HepG2 (cell line): ENCODE measurements at regions not wholly inside any gene's neighbourhood (a gene's known extent, or its start where the extent isn't known, plus 50 kb on each side); places are given as distances from the start of the nearest gene placed in this dataset.
A peak's percentile ranks its signal among the peaks of the same experiment; 100 is the strongest.

Source experiments
- ELF1 ChIP-seq: sonication (generic); formaldehyde crosslinking; IDR thresholded peaks from 2 replicates; pipeline ENCODE4 v1.4.0; 2020; ENCODE audit warnings: missing genetic modification reagents
- HHEX ChIP-seq: IDR thresholded peaks from 2 replicates; pipeline ENCODE4 v1.6.1; 2016; ENCODE audit warnings: control low read depth
- IKZF4 ChIP-seq: sonication (generic); formaldehyde crosslinking; IDR thresholded peaks from 2 replicates; pipeline ENCODE4 v1.5.1; 2020; ENCODE audit warnings: borderline replicate concordance, mild to moderate bottlenecking, low read depth, missing genetic modification reagents; ENCODE audit errors: not compliant biosample characterization
- KDM5B ChIP-seq: sonication (generic); formaldehyde crosslinking; IDR thresholded peaks from 2 replicates; pipeline ENCODE4 v1.4.0; 2020; ENCODE audit warnings: missing genetic modification reagents, mild to moderate bottlenecking, borderline replicate concordance
- NR2F6 ChIP-seq, 2 experiments: IDR thresholded peaks; 2 replicates each; pipeline ENCODE4 v1.6.1; 2016; ENCODE audit warnings: antibody characterized with exemption in 1 of 2, mild to moderate bottlenecking in 1 of 2
- RBAK ChIP-seq: sonication (generic); formaldehyde crosslinking; IDR thresholded peaks from 2 replicates; pipeline ENCODE4 v1.5.1; 2020; ENCODE audit warnings: mild to moderate bottlenecking, missing genetic modification reagents
- ZBTB38 ChIP-seq: sonication (generic); formaldehyde crosslinking; IDR thresholded peaks from 2 replicates; pipeline ENCODE4 v1.5.1; 2020; ENCODE audit warnings: mild to moderate bottlenecking, missing genetic modification reagents
- ZNF563 ChIP-seq: sonication (generic); formaldehyde crosslinking; IDR thresholded peaks from 2 replicates; pipeline ENCODE4 v1.8.0; 2022; ENCODE audit warnings: mild to moderate bottlenecking, moderate library complexity, missing genetic modification reagents
- TF ChIP-seq, protein P1 (sequence below): sonication (generic); formaldehyde crosslinking; IDR thresholded peaks from 2 replicates; pipeline ENCODE4 v1.4.0; 2020; ENCODE audit warnings: missing genetic modification reagents, borderline replicate concordance
- TF ChIP-seq, protein P2 (sequence below): sonication (generic); formaldehyde crosslinking; IDR thresholded peaks from 2 replicates; pipeline ENCODE4 v1.4.0; 2020; ENCODE audit warnings: missing genetic modification reagents, mild to moderate bottlenecking, borderline replicate concordance
- TF ChIP-seq, protein P3 (sequence below): sonication (generic); formaldehyde crosslinking; IDR thresholded peaks from 2 replicates; pipeline ENCODE4 v1.4.0; 2020; ENCODE audit warnings: missing genetic modification reagents
- TF ChIP-seq, protein P4 (sequence below): sonication (generic); formaldehyde crosslinking; IDR thresholded peaks from 2 replicates; pipeline ENCODE4 v1.5.1; 2020; ENCODE audit warnings: mild to moderate bottlenecking, missing genetic modification reagents, moderate library complexity
- TF ChIP-seq, protein P5 (sequence below): IDR thresholded peaks from 2 replicates; pipeline ENCODE4 v1.6.1; 2012; ENCODE audit warnings: inconsistent platforms

DNA sequence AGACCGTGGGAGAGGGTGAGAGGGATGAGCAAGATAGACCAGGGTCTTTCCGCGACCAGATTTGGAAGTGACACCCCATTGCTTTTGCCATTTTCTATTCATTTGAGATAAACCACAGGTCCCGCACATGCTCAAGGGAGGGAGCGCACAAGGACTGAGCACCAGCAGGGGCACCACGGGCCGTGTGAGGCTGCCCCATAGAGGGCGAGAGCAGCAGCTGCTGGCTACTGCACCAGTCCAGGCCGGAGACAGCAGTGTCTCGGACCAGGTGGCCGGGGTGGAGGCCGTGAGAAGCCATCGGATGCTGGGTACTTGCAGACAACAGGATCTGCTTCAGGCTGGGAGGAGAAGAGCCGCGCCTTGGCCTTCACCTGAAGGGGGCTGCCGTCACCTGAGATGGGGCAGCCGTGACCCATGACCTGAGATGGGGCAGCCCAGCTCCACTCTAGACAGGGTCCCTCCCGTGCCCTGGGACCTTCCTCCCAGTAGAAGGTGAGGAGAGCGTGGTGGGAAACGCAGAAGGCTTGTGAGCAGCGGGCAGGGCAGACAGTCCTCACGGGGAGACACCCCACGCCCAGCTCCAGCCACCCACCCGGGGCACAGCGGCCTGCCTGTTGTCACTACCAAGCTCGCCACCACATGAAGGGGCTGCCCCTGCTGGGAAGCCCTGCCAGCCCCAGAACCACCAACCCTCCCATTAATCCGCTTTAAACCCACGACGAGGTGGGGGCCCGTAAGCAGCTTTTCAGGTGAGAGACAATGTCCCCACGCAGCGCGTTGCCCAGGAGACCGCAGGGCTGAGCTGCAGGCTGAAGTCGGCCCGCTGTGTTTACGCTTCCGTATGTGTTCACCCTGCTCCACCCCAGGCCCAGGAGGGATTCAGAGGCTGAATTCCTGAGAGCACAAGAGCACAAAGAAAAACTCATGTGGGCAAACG lies 61.7 kb upstream of the FBRSL1 start (continued):
- TF ChIP-seq ZNF563 (CRISPR knock-in tag) (0 out of 2 replicates have a peak, but pooled peaks have one; percentile 40), HHEX (CRISPR knock-in tag) (no peak), KDM5B (peak; percentile 9), ZBTB38 (CRISPR knock-in tag) (0 out of 2 replicates have a peak, but pooled peaks have one; percentile 19), IKZF4 (CRISPR knock-in tag) (no peak), ELF1 (CRISPR knock-in tag) (0 out of 2 replicates have a peak, but pooled peaks have one; percentile 25), NR2F6 (IDR thresholded peaks at IDR 0.05) (no peak; the same call in 1 of the 2 replicates), NR2F6 (CRISPR knock-in tag; IDR thresholded peaks at IDR 0.05) (peak; percentile 4; the same call in 1 of the 2 replicates), RBAK (CRISPR knock-in tag) (no peak)
- TF ChIP-seq, protein P1, sequence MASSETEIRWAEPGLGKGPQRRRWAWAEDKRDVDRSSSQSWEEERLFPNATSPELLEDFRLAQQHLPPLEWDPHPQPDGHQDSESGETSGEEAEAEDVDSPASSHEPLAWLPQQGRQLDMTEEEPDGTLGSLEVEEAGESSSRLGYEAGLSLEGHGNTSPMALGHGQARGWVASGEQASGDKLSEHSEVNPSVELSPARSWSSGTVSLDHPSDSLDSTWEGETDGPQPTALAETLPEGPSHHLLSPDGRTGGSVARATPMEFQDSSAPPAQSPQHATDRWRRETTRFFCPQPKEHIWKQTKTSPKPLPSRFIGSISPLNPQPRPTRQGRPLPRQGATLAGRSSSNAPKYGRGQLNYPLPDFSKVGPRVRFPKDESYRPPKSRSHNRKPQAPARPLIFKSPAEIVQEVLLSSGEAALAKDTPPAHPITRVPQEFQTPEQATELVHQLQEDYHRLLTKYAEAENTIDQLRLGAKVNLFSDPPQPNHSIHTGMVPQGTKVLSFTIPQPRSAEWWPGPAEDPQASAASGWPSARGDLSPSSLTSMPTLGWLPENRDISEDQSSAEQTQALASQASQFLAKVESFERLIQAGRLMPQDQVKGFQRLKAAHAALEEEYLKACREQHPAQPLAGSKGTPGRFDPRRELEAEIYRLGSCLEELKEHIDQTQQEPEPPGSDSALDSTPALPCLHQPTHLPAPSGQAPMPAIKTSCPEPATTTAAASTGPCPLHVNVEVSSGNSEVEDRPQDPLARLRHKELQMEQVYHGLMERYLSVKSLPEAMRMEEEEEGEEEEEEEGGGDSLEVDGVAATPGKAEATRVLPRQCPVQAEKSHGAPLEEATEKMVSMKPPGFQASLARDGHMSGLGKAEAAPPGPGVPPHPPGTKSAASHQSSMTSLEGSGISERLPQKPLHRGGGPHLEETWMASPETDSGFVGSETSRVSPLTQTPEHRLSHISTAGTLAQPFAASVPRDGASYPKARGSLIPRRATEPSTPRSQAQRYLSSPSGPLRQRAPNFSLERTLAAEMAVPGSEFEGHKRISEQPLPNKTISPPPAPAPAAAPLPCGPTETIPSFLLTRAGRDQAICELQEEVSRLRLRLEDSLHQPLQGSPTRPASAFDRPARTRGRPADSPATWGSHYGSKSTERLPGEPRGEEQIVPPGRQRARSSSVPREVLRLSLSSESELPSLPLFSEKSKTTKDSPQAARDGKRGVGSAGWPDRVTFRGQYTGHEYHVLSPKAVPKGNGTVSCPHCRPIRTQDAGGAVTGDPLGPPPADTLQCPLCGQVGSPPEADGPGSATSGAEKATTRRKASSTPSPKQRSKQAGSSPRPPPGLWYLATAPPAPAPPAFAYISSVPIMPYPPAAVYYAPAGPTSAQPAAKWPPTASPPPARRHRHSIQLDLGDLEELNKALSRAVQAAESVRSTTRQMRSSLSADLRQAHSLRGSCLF (CRISPR knock-in tag): no peak
- TF ChIP-seq, protein P2, sequence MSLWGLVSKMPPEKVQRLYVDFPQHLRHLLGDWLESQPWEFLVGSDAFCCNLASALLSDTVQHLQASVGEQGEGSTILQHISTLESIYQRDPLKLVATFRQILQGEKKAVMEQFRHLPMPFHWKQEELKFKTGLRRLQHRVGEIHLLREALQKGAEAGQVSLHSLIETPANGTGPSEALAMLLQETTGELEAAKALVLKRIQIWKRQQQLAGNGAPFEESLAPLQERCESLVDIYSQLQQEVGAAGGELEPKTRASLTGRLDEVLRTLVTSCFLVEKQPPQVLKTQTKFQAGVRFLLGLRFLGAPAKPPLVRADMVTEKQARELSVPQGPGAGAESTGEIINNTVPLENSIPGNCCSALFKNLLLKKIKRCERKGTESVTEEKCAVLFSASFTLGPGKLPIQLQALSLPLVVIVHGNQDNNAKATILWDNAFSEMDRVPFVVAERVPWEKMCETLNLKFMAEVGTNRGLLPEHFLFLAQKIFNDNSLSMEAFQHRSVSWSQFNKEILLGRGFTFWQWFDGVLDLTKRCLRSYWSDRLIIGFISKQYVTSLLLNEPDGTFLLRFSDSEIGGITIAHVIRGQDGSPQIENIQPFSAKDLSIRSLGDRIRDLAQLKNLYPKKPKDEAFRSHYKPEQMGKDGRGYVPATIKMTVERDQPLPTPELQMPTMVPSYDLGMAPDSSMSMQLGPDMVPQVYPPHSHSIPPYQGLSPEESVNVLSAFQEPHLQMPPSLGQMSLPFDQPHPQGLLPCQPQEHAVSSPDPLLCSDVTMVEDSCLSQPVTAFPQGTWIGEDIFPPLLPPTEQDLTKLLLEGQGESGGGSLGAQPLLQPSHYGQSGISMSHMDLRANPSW: no peak
- TF ChIP-seq, protein P3, sequence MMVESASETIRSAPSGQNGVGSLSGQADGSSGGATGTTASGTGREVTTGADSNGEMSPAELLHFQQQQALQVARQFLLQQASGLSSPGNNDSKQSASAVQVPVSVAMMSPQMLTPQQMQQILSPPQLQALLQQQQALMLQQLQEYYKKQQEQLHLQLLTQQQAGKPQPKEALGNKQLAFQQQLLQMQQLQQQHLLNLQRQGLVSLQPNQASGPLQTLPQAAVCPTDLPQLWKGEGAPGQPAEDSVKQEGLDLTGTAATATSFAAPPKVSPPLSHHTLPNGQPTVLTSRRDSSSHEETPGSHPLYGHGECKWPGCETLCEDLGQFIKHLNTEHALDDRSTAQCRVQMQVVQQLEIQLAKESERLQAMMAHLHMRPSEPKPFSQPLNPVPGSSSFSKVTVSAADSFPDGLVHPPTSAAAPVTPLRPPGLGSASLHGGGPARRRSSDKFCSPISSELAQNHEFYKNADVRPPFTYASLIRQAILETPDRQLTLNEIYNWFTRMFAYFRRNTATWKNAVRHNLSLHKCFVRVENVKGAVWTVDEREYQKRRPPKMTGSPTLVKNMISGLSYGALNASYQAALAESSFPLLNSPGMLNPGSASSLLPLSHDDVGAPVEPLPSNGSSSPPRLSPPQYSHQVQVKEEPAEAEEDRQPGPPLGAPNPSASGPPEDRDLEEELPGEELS (CRISPR knock-in tag): no peak
- TF ChIP-seq, protein P4, sequence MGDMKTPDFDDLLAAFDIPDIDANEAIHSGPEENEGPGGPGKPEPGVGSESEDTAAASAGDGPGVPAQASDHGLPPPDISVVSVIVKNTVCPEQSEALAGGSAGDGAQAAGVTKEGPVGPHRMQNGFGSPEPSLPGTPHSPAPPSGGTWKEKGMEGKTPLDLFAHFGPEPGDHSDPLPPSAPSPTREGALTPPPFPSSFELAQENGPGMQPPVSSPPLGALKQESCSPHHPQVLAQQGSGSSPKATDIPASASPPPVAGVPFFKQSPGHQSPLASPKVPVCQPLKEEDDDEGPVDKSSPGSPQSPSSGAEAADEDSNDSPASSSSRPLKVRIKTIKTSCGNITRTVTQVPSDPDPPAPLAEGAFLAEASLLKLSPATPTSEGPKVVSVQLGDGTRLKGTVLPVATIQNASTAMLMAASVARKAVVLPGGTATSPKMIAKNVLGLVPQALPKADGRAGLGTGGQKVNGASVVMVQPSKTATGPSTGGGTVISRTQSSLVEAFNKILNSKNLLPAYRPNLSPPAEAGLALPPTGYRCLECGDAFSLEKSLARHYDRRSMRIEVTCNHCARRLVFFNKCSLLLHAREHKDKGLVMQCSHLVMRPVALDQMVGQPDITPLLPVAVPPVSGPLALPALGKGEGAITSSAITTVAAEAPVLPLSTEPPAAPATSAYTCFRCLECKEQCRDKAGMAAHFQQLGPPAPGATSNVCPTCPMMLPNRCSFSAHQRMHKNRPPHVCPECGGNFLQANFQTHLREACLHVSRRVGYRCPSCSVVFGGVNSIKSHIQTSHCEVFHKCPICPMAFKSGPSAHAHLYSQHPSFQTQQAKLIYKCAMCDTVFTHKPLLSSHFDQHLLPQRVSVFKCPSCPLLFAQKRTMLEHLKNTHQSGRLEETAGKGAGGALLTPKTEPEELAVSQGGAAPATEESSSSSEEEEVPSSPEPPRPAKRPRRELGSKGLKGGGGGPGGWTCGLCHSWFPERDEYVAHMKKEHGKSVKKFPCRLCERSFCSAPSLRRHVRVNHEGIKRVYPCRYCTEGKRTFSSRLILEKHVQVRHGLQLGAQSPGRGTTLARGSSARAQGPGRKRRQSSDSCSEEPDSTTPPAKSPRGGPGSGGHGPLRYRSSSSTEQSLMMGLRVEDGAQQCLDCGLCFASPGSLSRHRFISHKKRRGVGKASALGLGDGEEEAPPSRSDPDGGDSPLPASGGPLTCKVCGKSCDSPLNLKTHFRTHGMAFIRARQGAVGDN (CRISPR knock-in tag): peak; percentile 63
- TF ChIP-seq, protein P5, sequence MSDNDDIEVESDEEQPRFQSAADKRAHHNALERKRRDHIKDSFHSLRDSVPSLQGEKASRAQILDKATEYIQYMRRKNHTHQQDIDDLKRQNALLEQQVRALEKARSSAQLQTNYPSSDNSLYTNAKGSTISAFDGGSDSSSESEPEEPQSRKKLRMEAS: peak; percentile 18; the same call in 1 of the 2 replicates
